Activated naive CD4-positive, alpha-beta T cell treated with anti-CD3 and anti-CD28 coated beads for 36 hours (primary cell): ENCODE measurements at regions not wholly inside any gene's neighbourhood (a gene's known extent, or its start where the extent isn't known, plus 50 kb on each side); places are given as distances from the start of the nearest gene placed in this dataset.

Source experiments
- CTCF ChIA-PET: fragments of 350-600 bp; sonication (Branson Sonifier 250); formaldehyde crosslinking; loops from one replicate; lab custom pipeline; 2021; ENCODE audit warnings: antibody characterized with exemption; lab: Charles Lee
- DNase-seq: peaks from one replicate; pipeline ENCODE4 v3.0.0-alpha.2; 2020
- H3K27ac Mint-ChIP-seq: one replicate; pipeline ENCODE4 v1.8.0; 2021; ENCODE audit warnings: mild to moderate bottlenecking, mixed read lengths
- H3K27me3 Mint-ChIP-seq: one replicate; pipeline ENCODE4 v1.8.0; 2021; ENCODE audit warnings: low read depth, mixed read lengths
- H3K36me3 Mint-ChIP-seq: one replicate; pipeline ENCODE4 v1.8.0; 2021; ENCODE audit warnings: low read depth, mixed read lengths
- H3K4me1 Mint-ChIP-seq: one replicate; pipeline ENCODE4 v1.8.0; 2021; ENCODE audit warnings: low read depth, mixed read lengths
- H3K4me3 Mint-ChIP-seq: one replicate; pipeline ENCODE4 v1.8.0; 2021; ENCODE audit warnings: mild to moderate bottlenecking, moderate library complexity, mixed read lengths
- H3K9me3 Mint-ChIP-seq: one replicate; pipeline ENCODE4 v1.8.0; 2021; ENCODE audit warnings: mixed read lengths
- intact Hi-C: fragments of 100-400 bp; cut with micrococcal nuclease; formaldehyde crosslinking; loops from one replicate; pipeline ENCODE4 v1.15.1; 2023

DNA sequence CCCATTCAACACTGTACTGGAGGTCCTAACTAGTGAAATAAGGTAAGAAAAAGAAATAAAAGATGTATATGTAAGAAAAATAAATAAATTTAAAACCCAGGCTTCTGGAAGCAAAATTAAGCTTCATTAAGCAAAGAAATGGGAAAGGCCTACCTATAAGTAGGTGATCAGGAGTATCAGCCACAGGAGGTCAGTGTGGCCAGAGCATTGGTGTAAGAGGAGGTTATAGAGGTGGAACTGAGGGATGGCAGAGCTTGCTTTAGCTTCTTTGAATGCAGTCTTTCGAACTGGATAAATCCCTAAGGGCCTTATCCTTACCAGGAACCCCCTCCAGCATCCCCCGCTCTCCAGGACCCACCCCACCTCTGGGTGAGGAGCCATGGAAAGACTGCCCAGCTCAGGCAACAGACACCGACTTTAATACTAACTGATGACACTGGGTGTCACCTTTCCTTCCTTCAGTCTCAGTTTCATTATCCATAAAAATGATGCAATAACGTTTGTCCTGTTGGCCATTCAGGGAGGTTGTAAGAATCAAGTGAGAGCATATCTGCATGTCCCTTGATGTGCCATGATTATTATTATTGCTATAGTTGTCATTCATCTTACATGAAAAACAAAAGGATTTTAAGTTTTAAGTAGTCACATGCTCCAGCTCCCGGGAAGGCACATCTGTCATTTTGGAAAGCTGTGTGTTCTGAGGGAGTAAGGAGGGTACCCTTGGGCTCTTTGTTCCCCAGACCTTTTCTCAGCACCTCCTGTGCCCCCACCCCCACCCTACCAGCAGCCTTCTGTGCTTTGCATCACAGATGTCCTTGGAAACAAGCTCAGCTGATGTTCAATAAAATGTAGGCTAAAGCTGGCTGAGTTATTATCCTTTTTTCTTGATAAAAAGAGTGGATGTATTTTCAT is 50.8 kb upstream of the CTNNA1 start:
- Mint-ChIP-seq H3K27ac (no peak overlapping the region), H3K4me1 (no peaks in the 10 kb centered on the region), H3K27me3 (peaks cover 36% of the 10 kb centered on the region), H3K36me3 (no peaks in the 10 kb centered on the region), H3K9me3 (no peaks in the 10 kb centered on the region), H3K4me3 (no peak overlapping the region)
- no peak for DNase-seq
- CTCF ChIA-PET: interaction anchor here (0.6 to 0.8 kb wide), 2 partner anchors 56 to 368 kb away, joined by 3 to 4 read pairs; no protein-coding TSS in a partner anchor
- intact Hi-C loops: no loop called here

DNA sequence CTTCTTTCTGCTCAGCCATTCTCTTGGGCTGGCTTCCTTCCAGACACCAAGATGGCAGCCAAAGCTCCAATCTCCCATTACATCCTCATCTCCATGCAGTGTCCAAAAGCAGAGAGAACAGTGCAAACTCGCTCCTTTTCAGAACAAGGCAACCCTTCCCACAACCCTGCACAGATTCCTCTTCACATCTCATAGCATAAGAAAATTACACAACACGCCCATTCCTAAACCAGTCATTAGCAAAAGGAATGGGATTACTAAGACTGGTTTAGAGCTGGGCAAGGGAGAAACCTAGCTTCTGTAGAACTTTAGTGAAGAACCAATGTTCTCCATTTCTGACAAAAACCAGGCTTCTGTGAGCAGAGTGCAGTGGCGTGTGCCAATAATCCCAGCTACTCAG is 51.5 kb upstream of the CTNNA1 start:
- CTCF ChIA-PET: no interaction called here
- Mint-ChIP-seq H3K27me3 (peaks cover 37% of the 10 kb centered on the region), H3K4me1 (no peaks in the 10 kb centered on the region), H3K27ac (no peak overlapping the region), H3K9me3 (no peaks in the 10 kb centered on the region), H3K4me3 (no peak overlapping the region), H3K36me3 (no peaks in the 10 kb centered on the region)
- no peak for DNase-seq
- intact Hi-C loops: no loop called here

DNA sequence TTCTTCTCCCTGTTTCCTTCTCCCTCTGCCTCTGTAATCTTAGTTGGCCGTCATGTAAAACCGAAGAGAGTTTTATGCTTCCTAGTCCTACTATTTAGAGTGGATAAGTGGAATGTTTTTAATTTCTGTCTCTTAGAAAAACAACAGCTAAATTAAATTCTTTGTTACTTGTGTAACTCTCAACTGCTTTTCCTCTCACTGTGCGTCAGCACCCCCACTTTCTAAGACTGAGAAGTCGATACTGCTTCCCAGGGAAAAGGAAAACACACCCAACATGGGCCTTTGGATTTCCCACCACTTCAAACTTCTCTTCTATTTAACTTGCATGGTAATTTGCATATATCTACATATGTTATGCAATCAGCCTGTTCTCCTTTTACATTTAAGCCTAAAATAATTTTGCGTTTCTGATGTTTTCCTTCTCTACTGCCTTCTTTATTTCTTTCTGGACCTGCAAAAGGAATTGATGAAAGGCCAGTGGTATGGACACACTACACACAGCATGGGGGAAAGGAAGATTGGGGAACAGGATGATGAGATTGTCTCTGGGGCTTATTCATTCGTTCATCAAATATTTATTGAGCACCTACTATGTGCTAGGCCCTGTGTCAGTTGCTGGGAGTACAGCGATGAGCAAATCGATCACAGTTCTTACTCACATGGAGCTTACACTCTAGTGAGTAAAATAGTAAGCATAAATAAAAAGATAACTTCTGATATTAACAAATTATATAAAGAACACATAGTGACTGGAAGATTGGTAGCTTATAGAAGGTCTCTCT is 52.5 kb upstream of the CTNNA1 start:
- H3K27ac Mint-ChIP-seq: no peak overlapping the region
- no peaks in the 10 kb centered on the region for H3K4me1 Mint-ChIP-seq
- intact Hi-C loops: no loop called here
- H3K27me3 Mint-ChIP-seq: peaks cover 34% of the 10 kb centered on the region
- no peak for DNase-seq
- H3K4me3 Mint-ChIP-seq: no peak overlapping the region
- no peaks in the 10 kb centered on the region for H3K9me3 Mint-ChIP-seq
- CTCF ChIA-PET: no interaction called here
- H3K36me3 Mint-ChIP-seq: no peaks in the 10 kb centered on the region

DNA sequence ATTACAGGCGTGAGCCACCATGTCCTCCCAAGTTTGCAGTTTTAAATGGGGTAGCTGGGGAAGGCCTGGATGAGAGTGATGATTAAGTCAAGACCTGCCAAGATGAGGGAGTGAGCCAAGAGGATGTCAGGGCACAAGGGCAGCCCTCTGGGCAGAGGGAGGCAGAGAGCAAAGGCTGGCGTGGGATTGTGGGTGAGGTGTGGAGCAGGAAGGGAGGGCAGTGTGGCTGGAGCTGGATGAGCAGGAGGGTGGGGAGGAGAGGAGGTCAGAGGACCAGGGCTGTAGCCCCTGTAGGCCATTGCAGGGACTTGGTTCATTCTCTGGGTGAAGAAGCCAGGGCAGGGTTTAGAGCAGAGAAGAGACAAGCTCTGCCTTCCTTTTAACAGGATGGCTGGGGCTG is 53.7 kb upstream of the CTNNA1 start:
- Mint-ChIP-seq H3K4me3 (no peak overlapping the region), H3K9me3 (no peaks in the 10 kb centered on the region), H3K36me3 (no peaks in the 10 kb centered on the region), H3K27ac (no peak overlapping the region), H3K27me3 (peaks cover 33% of the 10 kb centered on the region), H3K4me1 (no peaks in the 10 kb centered on the region)
- intact Hi-C loops: no loop called here
- no peak for DNase-seq
- CTCF ChIA-PET: no interaction called here

DNA sequence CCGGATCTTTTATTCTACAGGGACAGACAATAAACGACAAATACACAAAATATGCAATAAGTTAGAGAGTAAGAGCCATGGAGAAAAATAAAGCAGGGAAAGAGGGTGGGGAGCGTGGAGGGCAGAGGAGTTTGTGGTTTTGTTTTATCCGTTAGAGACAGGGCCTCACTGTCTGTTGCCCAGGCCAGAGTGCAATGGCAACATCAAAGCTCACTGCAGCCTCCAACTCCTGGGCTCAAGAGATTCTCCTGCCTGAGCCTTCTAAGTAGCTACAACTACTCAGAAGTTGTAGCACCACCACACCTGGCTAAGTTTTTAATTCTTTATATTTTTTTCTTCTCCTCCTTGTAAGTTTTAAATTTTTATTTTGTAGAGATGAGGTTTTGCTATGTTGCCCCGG is 54.5 kb upstream of the CTNNA1 start:
- CTCF ChIA-PET: no interaction called here
- H3K4me3 Mint-ChIP-seq: no peak overlapping the region
- DNase-seq: no peak
- H3K27ac Mint-ChIP-seq: no peak overlapping the region
- H3K36me3 Mint-ChIP-seq: no peaks in the 10 kb centered on the region
- no peaks in the 10 kb centered on the region for H3K9me3 Mint-ChIP-seq
- H3K27me3 Mint-ChIP-seq: peaks cover 37% of the 10 kb centered on the region
- intact Hi-C loops: no loop called here
- no peaks in the 10 kb centered on the region for H3K4me1 Mint-ChIP-seq

DNA sequence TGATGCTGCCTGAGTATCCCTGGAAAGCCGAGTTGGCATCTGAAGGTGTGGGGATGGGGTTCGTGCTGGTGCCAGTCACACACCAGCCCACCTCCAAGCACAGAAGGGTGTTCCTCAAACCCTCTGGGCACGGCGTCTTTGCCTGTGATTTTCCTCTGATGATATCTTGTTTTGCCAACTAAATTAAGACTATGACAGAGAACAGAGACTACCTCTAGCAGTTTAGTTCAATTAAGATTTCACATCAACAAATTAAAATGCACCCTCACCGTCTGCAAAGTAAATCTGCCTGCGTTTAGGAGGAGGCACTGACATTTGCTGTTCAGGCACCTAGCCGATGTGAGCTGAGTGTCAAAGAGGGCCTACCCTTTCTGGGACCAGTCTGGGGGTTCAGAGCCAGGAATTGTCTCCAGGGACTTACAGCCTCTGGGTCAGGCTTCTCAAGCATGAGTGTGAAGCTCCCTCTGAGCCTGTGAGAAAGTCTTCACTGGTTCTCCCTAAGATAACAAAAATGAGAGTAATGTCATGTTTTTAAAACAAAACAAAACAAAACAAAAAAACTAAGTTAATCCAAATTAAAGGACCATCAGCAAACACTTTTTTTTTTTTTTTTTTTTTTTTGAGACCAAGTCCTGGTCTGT is 55.4 kb upstream of the CTNNA1 start:
- CTCF ChIA-PET: no interaction called here
- Mint-ChIP-seq H3K4me1 (no peaks in the 10 kb centered on the region), H3K9me3 (no peaks in the 10 kb centered on the region), H3K27ac (no peak overlapping the region), H3K4me3 (no peak overlapping the region), H3K36me3 (no peaks in the 10 kb centered on the region), H3K27me3 (peaks cover 36% of the 10 kb centered on the region)
- intact Hi-C loops: no loop called here
- DNase-seq: no peak

DNA sequence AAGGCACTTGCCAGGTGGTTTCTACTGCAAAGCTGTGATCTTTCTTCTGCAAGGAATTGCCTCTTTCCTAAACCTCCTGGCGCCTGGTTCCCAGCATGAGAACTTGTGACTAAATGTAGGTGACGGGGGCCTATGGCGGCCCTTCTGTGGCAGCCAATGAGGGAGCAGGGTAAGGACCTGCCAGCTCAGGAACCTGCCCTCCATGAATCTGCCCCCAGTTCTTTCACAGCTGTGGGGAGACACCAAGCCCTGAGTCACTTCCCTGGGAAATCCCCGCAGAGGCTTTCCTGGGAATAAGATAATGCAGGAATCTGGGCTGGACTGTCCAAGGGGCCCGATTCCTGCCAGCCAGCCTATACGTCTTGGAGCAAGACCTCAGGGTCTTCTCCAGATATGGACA is 56.7 kb upstream of the CTNNA1 start:
- no peaks in the 10 kb centered on the region for H3K9me3 Mint-ChIP-seq
- CTCF ChIA-PET: no interaction called here
- DNase-seq: no peak
- intact Hi-C loops: no loop called here
- H3K4me1 Mint-ChIP-seq: peaks cover 2% of the 10 kb centered on the region
- H3K4me3 Mint-ChIP-seq: no peak overlapping the region
- H3K27ac Mint-ChIP-seq: no peak overlapping the region
- no peaks in the 10 kb centered on the region for H3K36me3 Mint-ChIP-seq
- H3K27me3 Mint-ChIP-seq: peaks cover 45% of the 10 kb centered on the region

DNA sequence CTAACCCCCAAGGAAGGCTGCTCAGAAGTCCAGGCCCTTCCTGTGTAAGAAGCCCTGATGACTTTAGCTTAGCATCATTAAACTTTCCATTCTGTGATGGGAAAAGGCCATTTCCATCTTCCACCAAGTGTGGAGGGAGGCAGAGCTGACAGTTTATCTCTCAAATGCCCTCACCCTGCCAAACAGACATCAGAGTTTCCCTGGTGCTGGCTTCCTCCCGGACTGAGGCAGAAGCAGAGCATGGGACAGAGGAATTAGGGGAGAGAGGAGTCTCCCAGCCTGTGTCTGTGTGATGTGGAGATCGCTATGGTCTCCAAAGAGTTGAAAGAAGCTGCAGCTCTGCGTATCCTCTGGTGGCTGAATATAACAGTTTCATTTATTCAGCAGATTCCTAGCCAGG is 57.4 kb upstream of the CTNNA1 start:
- DNase-seq: no peak
- Mint-ChIP-seq H3K36me3 (no peaks in the 10 kb centered on the region), H3K4me3 (no peak overlapping the region), H3K27me3 (peaks cover 49% of the 10 kb centered on the region), H3K27ac (no peak overlapping the region), H3K9me3 (no peaks in the 10 kb centered on the region), H3K4me1 (peaks cover 2% of the 10 kb centered on the region)
- CTCF ChIA-PET: no interaction called here
- intact Hi-C loops: no loop called here

DNA sequence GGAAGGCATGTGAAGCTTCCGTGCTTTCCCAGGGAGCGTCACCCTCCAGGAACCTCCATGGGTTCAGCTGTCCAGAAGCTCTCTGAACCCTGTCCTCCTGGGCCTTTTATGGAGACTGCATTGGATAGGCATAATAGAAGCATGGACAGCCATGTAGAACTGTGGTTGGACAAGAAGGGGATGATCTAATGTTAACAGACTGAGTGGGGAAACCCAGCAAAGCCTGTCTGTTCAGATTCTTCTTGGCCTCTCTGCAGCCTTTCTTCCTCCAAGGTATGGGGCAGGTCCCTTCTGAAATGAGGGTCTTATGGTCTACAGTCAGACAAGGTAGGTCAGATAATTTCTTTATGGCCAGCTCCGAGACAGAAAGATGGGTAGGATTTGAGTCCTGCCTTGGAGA is 59.1 kb upstream of the CTNNA1 start:
- Mint-ChIP-seq H3K27me3 (peaks cover 47% of the 10 kb centered on the region), H3K4me3 (no peak overlapping the region), H3K4me1 (peaks cover 2% of the 10 kb centered on the region), H3K27ac (no peak overlapping the region), H3K9me3 (no peaks in the 10 kb centered on the region), H3K36me3 (no peaks in the 10 kb centered on the region)
- no peak for DNase-seq
- intact Hi-C loops: no loop called here
- CTCF ChIA-PET: no interaction called here

DNA sequence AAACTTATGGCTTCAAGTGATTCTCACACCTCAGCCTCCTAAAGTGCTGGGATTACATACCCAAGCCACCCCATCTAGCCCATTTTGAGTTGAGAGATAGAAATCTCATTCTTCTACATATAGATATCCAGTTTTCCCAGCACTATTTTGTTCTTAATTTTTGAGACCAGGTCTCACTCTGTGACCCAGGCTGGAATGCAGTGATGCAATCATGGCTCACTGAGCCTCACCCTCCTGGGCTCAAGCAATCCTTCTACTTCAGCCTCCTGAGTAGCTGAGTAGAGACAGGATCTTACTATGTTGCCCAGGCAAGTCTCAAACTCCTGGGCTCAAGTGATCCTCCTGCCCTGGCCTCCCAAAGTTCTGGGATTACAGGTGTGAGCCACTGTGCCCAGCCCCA is 60.9 kb upstream of the CTNNA1 start:
- no peaks in the 10 kb centered on the region for H3K36me3 Mint-ChIP-seq
- H3K27ac Mint-ChIP-seq: no peak overlapping the region
- CTCF ChIA-PET: no interaction called here
- no peak overlapping the region for H3K4me3 Mint-ChIP-seq
- no peaks in the 10 kb centered on the region for H3K9me3 Mint-ChIP-seq
- DNase-seq: no peak
- intact Hi-C loops: no loop called here
- H3K4me1 Mint-ChIP-seq: peaks cover 2% of the 10 kb centered on the region
- H3K27me3 Mint-ChIP-seq: peaks cover 45% of the 10 kb centered on the region

DNA sequence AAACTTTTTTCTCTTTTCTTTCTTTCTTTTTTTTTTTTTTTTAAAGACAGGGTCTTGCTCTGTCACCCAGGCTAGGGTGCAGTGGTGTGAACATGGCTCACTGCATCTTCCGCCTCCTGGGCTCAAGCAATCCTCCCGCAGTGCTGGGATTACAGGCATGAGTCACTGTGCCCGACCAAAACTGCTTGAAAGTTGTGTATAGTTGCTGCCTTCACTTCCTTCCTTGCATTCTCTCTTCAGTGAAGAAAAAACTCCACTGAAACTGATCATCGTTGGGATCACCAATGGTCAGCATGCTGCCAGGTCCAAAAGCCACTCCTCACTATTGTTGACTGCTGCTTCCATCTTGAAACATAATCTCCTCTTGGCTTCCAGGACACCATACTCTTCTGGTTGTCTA is 66.6 kb upstream of the CTNNA1 start:
- Mint-ChIP-seq H3K27me3 (peaks cover 46% of the 10 kb centered on the region), H3K36me3 (no peaks in the 10 kb centered on the region), H3K4me1 (peaks cover under 1% of the 10 kb centered on the region), H3K9me3 (peaks cover 10% of the 10 kb centered on the region), H3K27ac (no peak overlapping the region), H3K4me3 (no peak overlapping the region)
- intact Hi-C loops: no loop called here
- no peak for DNase-seq
- CTCF ChIA-PET: no interaction called here

DNA sequence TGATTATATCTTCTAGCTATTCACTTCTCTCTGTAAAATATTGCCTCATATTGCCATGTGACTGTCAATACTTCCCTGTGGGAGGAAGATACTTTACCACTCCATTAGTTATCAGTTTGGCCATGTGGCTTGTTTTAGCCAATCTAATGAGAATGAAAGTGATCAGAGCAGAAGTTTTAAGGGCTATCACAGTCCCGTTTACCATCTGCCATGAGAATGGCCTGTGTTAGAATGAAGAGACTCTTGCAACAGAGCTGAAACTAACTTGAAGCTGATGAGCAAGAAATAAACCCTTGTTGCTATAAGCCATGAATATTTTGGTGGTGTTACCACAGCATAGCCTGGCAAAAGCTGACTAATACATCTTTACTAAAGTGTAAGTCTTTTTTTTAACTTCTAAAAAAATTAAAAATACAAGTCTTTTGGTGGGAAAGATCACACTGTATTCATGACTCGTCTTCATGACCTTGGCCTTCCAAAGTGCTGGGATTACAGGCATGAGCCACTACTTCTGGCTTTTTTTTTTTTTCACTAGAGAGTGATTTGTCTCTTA is 68.0 kb upstream of the CTNNA1 start:
- CTCF ChIA-PET: interaction anchor here (0.6 kb wide), 3 partner anchors 62 to 358 kb away, joined by 4 read pairs; no protein-coding TSS in a partner anchor

More for the DNA sequence above, 68.0 kb upstream of the CTNNA1 start:
- Mint-ChIP-seq H3K9me3 (peaks cover 10% of the 10 kb centered on the region), H3K27ac (no peak overlapping the region), H3K27me3 (peaks cover 43% of the 10 kb centered on the region), H3K36me3 (no peaks in the 10 kb centered on the region), H3K4me1 (no peaks in the 10 kb centered on the region), H3K4me3 (no peak overlapping the region)
- intact Hi-C loops: no loop called here
- no peak for DNase-seq
